ENCODE measurements at regions not wholly inside any gene's neighbourhood (a gene's known extent, or its start where the extent isn't known, plus 50 kb on each side); places are given as distances from the start of the nearest gene placed in this dataset.
A peak's percentile ranks its signal among the peaks of the same experiment; 100 is the strongest.
"Not testable (repeated sequence)": the region's sequence is repeated elsewhere in the genome, so short reads cannot be mapped to it uniquely, and the experiment has no call there.

DNA sequence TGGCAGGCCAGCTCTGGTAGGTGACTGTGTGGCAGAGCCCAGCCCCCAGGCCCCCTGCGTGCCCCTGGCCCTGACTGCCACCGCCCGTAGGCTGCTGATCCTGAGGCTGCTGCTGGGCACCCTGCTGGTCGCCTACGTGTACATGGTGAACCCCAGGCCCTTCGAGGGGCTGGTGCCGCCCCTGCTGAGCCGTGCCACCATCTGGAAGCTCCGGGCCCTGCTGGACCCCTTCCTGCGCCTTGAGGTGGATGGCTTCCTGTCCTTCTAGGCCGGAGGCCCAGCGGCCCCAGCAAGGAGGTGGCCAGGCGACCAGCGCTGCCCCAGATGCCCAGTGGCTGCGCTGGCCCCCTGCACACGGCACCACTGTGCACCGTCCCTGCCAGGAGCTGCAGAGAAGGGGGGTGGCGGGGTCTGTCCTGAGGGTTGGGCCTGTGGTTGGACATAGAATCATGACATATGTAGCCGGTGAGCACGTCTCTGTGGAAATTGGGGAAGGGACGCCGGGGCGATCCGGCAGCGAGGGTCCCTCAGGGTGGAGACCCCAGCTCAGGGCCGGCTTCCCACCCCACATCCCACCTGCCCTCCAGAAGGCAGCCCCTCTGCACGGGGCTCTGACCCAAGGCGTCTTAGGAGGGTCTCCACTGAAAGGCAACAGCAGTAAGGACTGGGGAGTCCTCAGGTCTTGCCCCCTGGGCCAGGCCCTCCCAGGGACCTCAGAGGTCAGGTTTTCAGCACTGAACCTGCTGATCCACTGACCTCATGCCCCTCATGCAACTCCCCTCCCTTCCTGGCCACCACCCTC, 185.4 kb downstream of the IGLL1 start:
- no peak for DNase-seq (ENCODE audit: low read depth)

DNA sequence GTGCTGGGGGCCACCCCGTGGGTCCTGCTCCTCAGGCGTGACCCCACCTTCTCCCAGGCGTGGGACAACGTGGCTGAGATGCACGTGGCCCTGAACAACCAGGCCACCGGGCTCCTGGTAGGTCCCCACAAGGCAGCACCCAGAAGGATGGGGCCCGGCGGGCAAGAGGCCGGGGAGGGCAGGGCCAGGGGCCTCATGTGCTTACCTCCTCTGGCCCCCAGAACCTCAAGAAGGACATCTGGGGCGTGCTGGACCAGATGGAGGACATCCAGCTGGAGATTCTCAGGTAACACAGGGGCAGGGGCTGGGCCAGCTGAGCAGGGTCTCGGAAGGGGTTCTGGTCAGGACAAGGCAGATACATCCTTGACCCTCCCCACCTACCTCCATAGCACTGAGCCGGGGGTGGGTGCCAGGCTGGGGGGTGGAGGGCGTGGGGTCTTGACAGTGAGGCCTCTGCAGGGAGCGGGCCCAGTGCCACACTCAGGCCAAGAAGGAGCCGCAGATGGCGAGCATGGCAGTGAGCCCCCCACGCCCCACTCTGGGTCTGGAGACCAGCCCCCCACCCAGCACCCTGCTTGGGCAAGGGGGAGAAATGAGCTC, 186.3 kb downstream of the IGLL1 start:
- DNase-seq (ENCODE audit: low read depth), result no peak

DNA sequence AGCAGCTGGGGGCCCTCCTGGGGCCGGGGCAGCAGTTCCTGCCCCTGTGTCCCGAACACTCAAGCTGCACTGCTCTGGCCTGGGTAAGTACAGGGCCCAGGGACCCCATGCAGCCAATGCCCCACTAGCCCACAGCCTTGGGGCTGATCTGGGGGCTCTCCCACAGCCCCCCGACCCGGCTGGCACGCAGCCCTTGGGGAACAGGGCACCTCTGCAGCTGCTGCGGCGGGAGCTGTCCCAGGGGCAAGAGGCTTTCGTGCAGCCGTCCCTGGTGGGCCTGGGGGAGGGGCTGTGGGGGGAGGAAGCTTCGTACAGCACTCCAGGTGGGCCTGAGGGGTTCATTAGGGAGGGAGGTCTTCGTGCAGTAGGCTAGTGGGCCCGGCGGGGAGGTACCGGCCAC, 186.9 kb downstream of the IGLL1 start:
- DNase-seq (ENCODE audit: low read depth), result not testable (repeated sequence)

DNA sequence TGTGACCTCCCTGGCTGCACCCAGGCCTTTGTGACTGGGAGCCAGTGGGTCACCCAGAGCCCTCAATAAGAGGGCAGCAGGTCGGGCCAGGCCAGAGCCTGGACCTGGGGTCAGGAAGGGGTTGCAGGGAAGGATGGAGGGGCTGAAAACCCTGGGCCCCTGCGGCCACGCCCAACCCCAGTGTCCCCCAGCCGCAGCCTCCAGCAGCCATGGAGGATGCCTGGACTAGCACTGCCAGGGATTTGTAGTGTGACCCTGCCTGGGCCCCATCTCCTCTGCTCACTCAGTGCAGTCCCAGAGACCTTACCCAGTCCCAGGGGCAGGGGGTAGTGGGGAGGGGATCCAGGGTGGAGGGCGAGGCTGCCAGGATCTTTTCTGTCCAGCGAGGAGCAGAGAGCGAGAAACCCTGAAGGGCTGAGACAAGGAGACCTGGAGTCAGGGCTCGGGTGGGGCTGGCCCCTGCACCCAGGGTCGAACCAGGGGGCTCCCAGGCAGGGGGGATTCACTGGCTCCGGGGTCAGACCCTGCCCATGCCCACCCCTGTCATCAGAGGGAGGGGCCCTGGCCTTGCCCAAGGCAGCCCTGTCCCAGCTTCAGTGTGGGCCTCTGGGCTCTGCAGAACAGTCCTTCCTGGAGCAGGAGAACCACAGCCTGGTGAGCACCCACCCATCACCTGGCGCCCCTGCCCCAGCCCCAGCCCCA, 187.5 kb downstream of the IGLL1 start:
- DNase-seq (ENCODE audit: low read depth), result no peak

GRCh38 chr22:23391022-23391421, 189.1 kb downstream of the IGLL1 start:
- no peak for DNase-seq (ENCODE audit: low read depth)

GRCh38 chr22:23389271-23390071, 190.6 kb downstream of the IGLL1 start:
- no peak for DNase-seq (ENCODE audit: low read depth)

DNA sequence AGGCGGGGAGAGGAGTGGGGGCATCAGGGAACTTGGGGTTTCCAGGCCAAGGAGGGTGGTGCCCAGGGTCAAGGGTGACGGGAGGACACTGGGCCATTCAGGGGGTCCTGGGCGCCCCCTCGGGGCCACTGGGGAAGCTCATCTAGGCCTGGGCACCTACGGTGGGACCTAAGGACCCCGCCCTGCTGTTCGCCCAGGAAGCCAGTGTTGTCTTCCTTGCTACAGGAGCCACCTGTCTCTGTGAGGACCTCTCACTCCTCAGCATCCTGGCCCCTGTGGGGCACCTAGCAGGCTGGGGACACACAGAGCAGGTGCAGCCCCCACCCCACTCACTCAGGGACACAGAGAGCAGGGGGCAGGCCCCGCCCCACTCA, 191.6 kb downstream of the IGLL1 start:
- no peak for DNase-seq (ENCODE audit: low read depth)

DNA sequence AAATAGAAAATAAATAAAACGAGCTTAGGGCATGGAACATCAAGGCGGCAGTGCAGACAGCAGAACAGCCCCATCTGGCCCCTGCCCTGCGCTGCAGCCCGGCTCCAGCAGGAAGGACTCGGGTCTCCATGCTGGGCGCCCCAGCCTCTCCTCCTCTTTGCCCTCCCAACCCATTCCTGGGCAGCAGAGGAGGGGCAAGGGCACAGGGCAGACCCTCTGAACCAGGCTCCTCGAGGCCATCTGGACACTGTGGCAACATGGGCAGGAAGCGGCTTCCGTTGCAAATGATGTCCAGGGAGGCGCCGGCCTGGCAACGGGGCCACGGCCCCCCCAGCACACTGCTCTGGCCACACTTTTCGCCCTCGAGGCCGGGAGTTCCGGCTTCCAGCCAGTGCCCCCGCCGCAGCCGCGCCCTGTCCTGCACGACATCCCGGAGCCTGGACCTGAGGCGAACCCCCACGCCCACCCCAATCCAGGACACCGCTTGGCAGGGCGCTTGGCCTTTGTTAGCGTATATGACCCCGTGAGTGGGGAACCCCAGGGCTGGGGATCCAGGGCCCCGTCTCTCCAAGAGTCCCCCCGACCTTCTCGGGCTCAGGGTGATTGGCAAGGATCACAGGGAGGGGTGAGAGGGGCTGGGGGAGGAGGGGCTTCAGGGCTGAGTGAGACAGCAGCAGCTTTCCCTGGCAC, 192.1 kb downstream of the IGLL1 start:
- no peak for DNase-seq (ENCODE audit: low read depth)

DNA sequence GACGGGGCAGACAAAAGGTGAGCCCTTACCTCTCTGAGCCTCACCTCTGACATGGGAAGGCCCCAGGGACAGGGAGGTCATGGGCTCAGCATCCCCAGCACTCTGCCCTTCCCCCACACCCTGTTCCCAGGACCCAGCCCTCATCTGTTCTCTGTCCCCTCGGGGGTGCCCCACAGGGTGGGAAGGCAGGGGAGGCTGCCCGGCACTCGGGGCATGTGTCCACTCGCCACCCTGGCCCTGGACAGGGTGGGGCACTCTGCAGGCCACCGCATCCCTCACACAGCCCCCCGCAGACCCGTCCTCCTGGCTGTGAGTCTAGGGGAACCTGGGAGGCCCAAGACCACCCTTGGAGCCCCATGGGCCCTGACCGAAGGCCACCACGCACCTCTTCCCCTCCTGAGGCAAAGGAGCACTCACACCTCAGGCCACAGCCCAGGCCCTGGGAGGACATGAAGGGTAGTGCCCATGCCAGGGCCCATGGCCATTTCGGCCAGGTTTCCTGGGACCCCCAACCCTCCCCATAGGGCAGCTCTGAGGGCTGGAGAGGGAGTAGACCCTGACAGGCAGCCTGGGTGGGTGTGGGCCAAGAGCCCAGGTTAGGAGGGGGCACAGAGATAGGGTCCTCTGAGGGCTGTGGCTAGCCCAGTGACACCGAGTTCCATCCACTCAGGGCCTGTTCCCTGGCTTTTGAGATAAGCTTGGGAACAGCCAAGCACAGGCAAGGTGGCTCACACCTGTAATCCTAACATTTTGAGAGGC, 193.1 kb downstream of the IGLL1 start:
- DNase-seq (ENCODE audit: low read depth), result no peak

DNA sequence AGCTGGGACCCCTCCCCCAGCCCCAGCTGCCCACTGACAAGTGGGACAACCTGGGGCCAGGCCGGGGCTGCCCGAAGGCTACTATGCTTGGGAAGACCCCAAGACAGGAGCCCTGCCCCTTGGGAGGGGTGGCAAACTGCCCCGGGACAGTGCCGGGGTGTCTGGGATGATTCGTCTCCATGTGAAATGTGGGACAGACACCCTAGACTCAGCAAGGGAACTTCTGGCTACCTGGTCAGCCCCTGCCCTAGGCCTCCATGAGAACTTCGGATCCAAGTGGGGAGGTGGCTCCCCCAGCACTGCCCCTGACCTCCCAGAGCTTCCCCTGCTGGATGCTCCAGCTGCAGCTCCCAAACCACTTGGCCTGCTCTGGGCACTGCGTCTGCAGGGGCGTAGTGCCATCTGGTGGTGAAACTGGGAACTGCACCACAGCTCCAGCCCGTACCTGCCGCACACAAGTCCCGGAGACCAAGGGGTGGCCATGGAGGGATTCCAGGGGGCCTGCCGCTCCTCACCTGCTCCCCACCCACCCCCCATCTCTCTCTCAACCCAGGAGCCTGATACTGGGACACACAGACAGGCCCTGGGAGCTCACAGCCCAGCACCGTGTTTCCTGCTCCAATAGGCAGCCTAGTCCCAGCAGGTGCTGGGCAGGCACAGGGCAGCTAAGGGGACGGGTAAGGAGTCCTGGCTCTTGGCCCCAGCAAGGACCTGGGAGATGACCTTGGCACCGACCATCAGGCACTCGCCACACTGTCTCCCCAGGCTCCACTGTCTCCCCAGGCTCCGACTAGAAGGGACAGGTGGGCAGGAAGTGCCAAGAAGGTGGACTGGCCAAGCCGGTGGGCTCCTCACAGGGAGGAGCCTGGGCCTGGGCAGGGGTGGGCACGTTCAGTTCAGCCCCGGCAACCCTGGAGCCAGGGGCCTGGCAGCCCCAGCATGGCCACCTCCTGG, 194.1 kb downstream of the IGLL1 start:
- DNase-seq (ENCODE audit: low read depth), result peak; percentile 57

GRCh38 chr22:23384923-23385677, 195.0 kb downstream of the IGLL1 start:
- DNase-seq (ENCODE audit: low read depth), result no peak

GRCh38 chr22:23384431-23384830, 195.7 kb downstream of the IGLL1 start:
- no peak for DNase-seq (ENCODE audit: low read depth)

- DNase-seq (ENCODE audit: low read depth), result no peak
Measured at GRCh38 chr22:23383491-23384361, 196.4 kb downstream of the IGLL1 start.

- no peak for DNase-seq (ENCODE audit: low read depth)
Measured at GRCh38 chr22:23382428-23383218, 197.5 kb downstream of the IGLL1 start.

DNA sequence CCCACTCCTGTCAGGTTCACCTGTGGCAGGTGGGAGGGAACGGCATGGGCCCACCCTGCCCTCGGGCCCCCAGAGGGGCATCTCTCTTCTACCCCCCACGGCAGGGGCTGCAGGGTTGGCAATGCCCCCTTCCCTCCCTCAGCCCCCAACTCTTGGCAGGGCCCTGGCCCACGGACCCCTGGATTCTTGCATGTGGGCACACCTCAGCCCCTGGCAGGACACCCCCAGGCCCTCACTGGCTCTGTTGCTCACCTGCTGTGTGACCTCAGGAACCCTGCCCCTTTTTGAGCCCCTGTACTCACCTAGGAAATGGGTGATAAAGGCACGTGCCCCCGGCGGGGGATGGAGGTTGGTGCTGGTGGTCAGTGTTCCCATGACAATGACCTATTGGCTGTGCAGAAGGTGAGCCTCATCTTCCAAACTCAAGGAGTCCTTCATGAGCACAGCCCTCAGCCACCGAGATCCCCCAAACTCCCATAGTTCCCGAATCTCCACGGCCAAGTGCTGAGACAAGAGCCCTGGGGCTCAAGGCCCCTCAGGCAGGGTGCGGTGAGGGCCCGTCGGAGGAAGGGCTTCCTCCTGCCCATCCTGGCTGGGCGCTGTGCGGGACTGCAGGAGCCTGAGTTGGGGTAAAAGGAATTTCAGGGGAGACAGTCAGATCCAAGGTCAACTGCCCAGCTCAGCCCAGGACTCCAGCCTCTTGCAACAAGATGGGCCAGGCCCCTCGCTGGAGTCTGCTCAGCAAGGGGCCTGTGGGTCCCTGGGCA, 198.2 kb downstream of the IGLL1 start:
- no peak for DNase-seq (ENCODE audit: low read depth)

DNA sequence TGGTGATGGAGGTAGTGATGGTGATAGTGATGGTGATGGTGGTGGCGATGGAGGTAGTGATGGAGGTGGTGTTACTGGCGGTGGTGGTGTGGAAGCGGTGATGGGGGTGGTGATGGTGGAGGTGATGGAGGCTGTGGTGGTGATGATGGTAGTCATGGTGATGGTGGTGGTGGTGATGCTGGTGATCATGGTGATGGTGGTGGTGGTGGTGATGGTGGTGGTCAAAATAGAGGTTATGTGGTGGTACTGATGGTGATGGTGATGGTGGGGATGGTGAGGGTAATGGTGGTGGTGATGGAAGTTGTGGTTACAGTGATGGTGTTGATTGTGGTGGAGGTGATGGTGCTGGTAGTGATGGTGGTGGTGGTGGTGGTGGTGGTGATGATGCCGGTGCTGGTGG, 199.2 kb downstream of the IGLL1 start:
- DNase-seq (ENCODE audit: low read depth), result no peak

DNA sequence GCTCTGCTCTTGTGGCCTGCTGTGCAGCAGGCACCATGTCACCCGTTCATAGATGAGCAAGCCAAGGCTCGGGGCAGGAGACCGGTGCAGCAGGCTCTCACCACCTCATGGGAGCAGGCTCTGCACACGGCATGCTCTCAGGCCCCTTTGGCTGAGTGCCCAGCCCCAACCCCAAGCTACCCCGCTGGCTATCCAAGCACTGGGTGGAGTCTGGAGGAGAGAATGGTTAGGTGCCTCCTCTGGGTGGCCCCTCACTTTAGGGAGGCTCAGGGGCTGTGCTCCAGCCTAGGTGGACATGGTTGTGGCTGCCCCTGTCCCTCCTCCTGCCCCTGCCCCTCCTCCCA, 199.9 kb downstream of the IGLL1 start:
- DNase-seq (ENCODE audit: low read depth), result no peak
